Caco-2 (cell line): ENCODE measurements at regions not wholly inside any gene's neighbourhood (a gene's known extent, or its start where the extent isn't known, plus 50 kb on each side); places are given as distances from the start of the nearest gene placed in this dataset.

Experiments used
- BruUV-seq: library from RNA; stranded (reverse); fragments of 400-500 nt; replicated peaks from 2 replicates; lab custom pipeline; 2021; lab: Mats Ljungman, UMichigan
- CTCF ChIA-PET: fragments of 300-600 bp; sonication (Branson Sonifier 250); formaldehyde crosslinking; loops from one replicate; lab custom pipeline; 2022; ENCODE audit warnings: antibody characterized with exemption; lab: Charles Lee
- POLR2A ChIA-PET: fragments of 300-600 bp; sonication (Branson Sonifier 250); formaldehyde crosslinking; loops from one replicate; lab custom pipeline; 2022; ENCODE audit warnings: antibody characterized with exemption; lab: Charles Lee
- DNase-seq, 2 experiments: peaks; one replicate each; pipeline versions ENCODE4 v3.0.0 to v3.0.0-alpha.2; 2020 to 2022
- H3K27me3 ChIP-seq: replicated peaks from 2 replicates; pipeline ENCODE4 v1.6.0; 2011; ENCODE audit warnings: low read length; ENCODE audit not compliant: control insufficient read depth, insufficient read depth
- H3K36me3 ChIP-seq: 2 replicates; pipeline ENCODE4 v1.5.1; 2011; ENCODE audit warnings: low read length; ENCODE audit not compliant: control insufficient read depth, insufficient read depth
- H3K4me1 ChIP-seq: fragments of 250-450 bp; sonication (Bioruptor Pico); 2 replicates; pipeline ENCODE4 v1.5.1; 2020; ENCODE audit warnings: mild to moderate bottlenecking
- H3K4me3 ChIP-seq: 2 replicates; pipeline ENCODE4 v1.5.1; 2011; ENCODE audit warnings: low read depth, mild to moderate bottlenecking, control low read depth, low read length
- H3K9me3 ChIP-seq: fragments of 250-450 bp; sonication (Bioruptor Pico); 2 replicates; pipeline ENCODE4 v1.5.1; 2020; ENCODE audit warnings: mild to moderate bottlenecking, moderate library complexity
- H3K27ac Mint-ChIP-seq: one replicate; pipeline ENCODE4 v1.8.0; 2022; ENCODE audit warnings: mixed read lengths; ENCODE audit not compliant: unreplicated experiment
- H3K27me3 Mint-ChIP-seq: one replicate; pipeline ENCODE4 v1.8.0; 2022; ENCODE audit warnings: mixed read lengths; ENCODE audit not compliant: insufficient read depth, unreplicated experiment
- H3K36me3 Mint-ChIP-seq: one replicate; pipeline ENCODE4 v1.8.0; 2022; ENCODE audit warnings: mild to moderate bottlenecking, mixed read lengths; ENCODE audit not compliant: insufficient read depth, unreplicated experiment
- H3K4me1 Mint-ChIP-seq: one replicate; pipeline ENCODE4 v1.8.0; 2022; ENCODE audit warnings: low read depth, mixed read lengths; ENCODE audit not compliant: unreplicated experiment
- H3K4me3 Mint-ChIP-seq: one replicate; pipeline ENCODE4 v1.8.0; 2022; ENCODE audit warnings: mild to moderate bottlenecking, moderate library complexity, mixed read lengths; ENCODE audit not compliant: unreplicated experiment
- H3K9me3 Mint-ChIP-seq: one replicate; pipeline ENCODE4 v1.8.0; 2022; ENCODE audit warnings: mixed read lengths; ENCODE audit not compliant: unreplicated experiment
- intact Hi-C: fragments of 100-400 bp; cut with micrococcal nuclease; formaldehyde crosslinking; loops from one replicate; pipeline ENCODE4 v1.10.0; 2022; ENCODE audit not compliant: unreplicated experiment
- TF ChIP-seq, protein P1 (sequence below), 2 experiments: fragments of 200-600 bp in 1 of 2; IDR thresholded peaks; 1 replicate in 1 of 2; 2 replicates in 1 of 2; pipeline versions ENCODE4 v1.5.1 to v1.8.0; 2011 to 2022; ENCODE audit warnings: antibody characterized with exemption in 1 of 2, control low read depth in 1 of 2, inconsistent platforms in 1 of 2, low read depth in 1 of 2, low read length in 1 of 2, mild to moderate bottlenecking in 1 of 2, moderate library complexity in 1 of 2; ENCODE audit not compliant: insufficient read depth in 1 of 2, severe bottlenecking in 1 of 2, unreplicated experiment in 1 of 2

GRCh38 chr4:125484912-125485311, 170.2 kb downstream of the FAT4 start:
- H3K4me1 Mint-ChIP-seq, result no peaks in the 10 kb centered on the region
- CTCF ChIA-PET, result no interaction called here
- no TSS peak for BruUV-seq

GRCh38 chr4:125486351-125486750, 171.6 kb downstream of the FAT4 start:
- ChIA-PET POLR2A (no interaction called here), CTCF (no interaction called here)
- no peak for DNase-seq
- Mint-ChIP-seq H3K36me3 (no peaks in the 10 kb centered on the region), H3K27me3 (no peaks in the 10 kb centered on the region), H3K4me1 (no peaks in the 10 kb centered on the region), H3K4me3 (no peak overlapping the region), H3K27ac (no peak overlapping the region), H3K9me3 (no peaks in the 10 kb centered on the region)
- TF ChIP-seq, protein P1, sequence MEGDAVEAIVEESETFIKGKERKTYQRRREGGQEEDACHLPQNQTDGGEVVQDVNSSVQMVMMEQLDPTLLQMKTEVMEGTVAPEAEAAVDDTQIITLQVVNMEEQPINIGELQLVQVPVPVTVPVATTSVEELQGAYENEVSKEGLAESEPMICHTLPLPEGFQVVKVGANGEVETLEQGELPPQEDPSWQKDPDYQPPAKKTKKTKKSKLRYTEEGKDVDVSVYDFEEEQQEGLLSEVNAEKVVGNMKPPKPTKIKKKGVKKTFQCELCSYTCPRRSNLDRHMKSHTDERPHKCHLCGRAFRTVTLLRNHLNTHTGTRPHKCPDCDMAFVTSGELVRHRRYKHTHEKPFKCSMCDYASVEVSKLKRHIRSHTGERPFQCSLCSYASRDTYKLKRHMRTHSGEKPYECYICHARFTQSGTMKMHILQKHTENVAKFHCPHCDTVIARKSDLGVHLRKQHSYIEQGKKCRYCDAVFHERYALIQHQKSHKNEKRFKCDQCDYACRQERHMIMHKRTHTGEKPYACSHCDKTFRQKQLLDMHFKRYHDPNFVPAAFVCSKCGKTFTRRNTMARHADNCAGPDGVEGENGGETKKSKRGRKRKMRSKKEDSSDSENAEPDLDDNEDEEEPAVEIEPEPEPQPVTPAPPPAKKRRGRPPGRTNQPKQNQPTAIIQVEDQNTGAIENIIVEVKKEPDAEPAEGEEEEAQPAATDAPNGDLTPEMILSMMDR (IDR thresholded peaks at IDR 0.05; ENCODE audit: insufficient read depth in 1 of 2, low read depth in 1 of 2, low read length in 1 of 2, severe bottlenecking in 1 of 2, unreplicated experiment in 1 of 2), result no peak
- intact Hi-C loops, result no loop called here
- Histone ChIP-seq H3K4me3 (no peak overlapping the region), H3K9me3 (no peaks in the 10 kb centered on the region), H3K36me3 (no peaks in the 10 kb centered on the region), H3K27me3 (no peaks in the 10 kb centered on the region), H3K4me1 (no peaks in the 10 kb centered on the region)
- BruUV-seq, result no TSS peak

More at GRCh38 chr4:125484912-125485311, 170.2 kb downstream of the FAT4 start:
- H3K4me1 ChIP-seq, result no peaks in the 10 kb centered on the region
- Mint-ChIP-seq H3K27me3 (no peaks in the 10 kb centered on the region), H3K9me3 (no peaks in the 10 kb centered on the region), H3K36me3 (no peaks in the 10 kb centered on the region), H3K4me3 (no peak overlapping the region), H3K27ac (no peak overlapping the region)
- H3K36me3 ChIP-seq, result no peaks in the 10 kb centered on the region
- TF ChIP-seq, protein P1 (IDR thresholded peaks at IDR 0.05; ENCODE audit: insufficient read depth in 1 of 2, low read depth in 1 of 2, low read length in 1 of 2, severe bottlenecking in 1 of 2, unreplicated experiment in 1 of 2), result no peak
- intact Hi-C loops, result no loop called here
- H3K27me3 ChIP-seq, result no peaks in the 10 kb centered on the region
- no peaks in the 10 kb centered on the region for H3K9me3 ChIP-seq
- DNase-seq, result no peak
- POLR2A ChIA-PET, result no interaction called here
- no peak overlapping the region for H3K4me3 ChIP-seq

DNA sequence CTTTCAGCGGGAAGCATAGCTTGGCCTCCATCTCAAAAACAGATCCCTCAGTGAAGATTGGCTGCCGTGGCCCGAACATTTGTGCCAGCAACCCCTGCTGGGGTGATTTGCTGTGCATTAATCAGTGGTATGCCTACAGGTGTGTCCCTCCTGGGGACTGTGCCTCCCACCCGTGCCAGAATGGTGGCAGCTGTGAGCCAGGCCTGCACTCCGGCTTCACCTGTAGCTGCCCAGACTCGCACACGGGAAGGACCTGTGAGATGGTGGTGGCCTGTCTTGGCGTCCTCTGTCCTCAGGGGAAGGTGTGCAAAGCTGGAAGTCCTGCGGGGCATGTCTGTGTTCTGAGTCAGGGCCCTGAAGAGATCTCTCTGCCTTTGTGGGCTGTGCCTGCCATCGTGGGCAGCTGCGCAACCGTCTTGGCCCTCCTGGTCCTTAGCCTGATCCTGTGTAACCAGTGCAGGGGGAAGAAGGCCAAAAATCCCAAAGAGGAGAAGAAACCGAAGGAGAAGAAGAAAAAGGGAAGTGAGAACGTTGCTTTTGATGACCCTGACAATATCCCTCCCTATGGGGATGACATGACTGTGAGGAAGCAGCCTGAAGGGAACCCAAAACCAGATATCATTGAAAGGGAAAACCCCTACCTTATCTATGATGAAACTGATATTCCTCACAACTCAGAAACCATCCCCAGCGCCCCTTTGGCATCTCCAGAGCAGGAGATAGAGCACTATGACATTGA, 175.4 kb downstream of the FAT4 start:
- Histone ChIP-seq H3K4me3 (no peak overlapping the region), H3K9me3 (no peaks in the 10 kb centered on the region), H3K27me3 (no peaks in the 10 kb centered on the region), H3K36me3 (no peaks in the 10 kb centered on the region), H3K4me1 (no peaks in the 10 kb centered on the region)
- no peak overlapping the region for H3K4me3 Mint-ChIP-seq
- POLR2A ChIA-PET, result no interaction called here
- intact Hi-C loops, result no loop called here
- no peak overlapping the region for H3K27ac Mint-ChIP-seq
- no peaks in the 10 kb centered on the region for H3K36me3 Mint-ChIP-seq
- CTCF ChIA-PET, result no interaction called here
- BruUV-seq, result no TSS peak
- no peaks in the 10 kb centered on the region for H3K4me1 Mint-ChIP-seq
- DNase-seq, result no peak
- no peaks in the 10 kb centered on the region for H3K27me3 Mint-ChIP-seq
- TF ChIP-seq, protein P1 (IDR thresholded peaks at IDR 0.05; ENCODE audit: insufficient read depth in 1 of 2, low read depth in 1 of 2, low read length in 1 of 2, severe bottlenecking in 1 of 2, unreplicated experiment in 1 of 2), result no peak
- H3K9me3 Mint-ChIP-seq, result no peaks in the 10 kb centered on the region
